ENCODE measurements at regions not wholly inside any gene's neighbourhood (a gene's known extent, or its start where the extent isn't known, plus 50 kb on each side); places are given as distances from the start of the nearest gene placed in this dataset.
"Not testable (repeated sequence)": the region's sequence is repeated elsewhere in the genome, so short reads cannot be mapped to it uniquely, and the experiment has no call there.

GRCh38 chr10:21363092-21363730, 162.3 kb downstream of the SKIDA1 start:
- DNase-seq (ENCODE audit: low spot score) = no peak
- TF ChIP-seq CTCF (IDR thresholded peaks at IDR 0.05; ENCODE audit: extremely low read depth, missing control alignments) = no peak

- DNase-seq (ENCODE audit: low spot score) = no peak
- TF ChIP-seq CTCF (IDR thresholded peaks at IDR 0.05; ENCODE audit: extremely low read depth, missing control alignments) = no peak
Measured at GRCh38 chr10:21359202-21359601, 166.3 kb downstream of the SKIDA1 start.

- no peak for TF ChIP-seq CTCF (IDR thresholded peaks at IDR 0.05; ENCODE audit: extremely low read depth, missing control alignments)
- no peak for DNase-seq (ENCODE audit: low spot score)
Measured at GRCh38 chr10:21355591-21356011, 169.9 kb downstream of the SKIDA1 start.

- no peak for DNase-seq (ENCODE audit: low spot score)
- no peak for TF ChIP-seq CTCF (IDR thresholded peaks at IDR 0.05; ENCODE audit: extremely low read depth, missing control alignments)
Measured at GRCh38 chr10:21352886-21353285, 172.6 kb downstream of the SKIDA1 start.

- not testable (repeated sequence) for DNase-seq (ENCODE audit: low spot score)
Measured at GRCh38 chr10:21351594-21351993, 173.9 kb downstream of the SKIDA1 start.

GRCh38 chr10:21349912-21350286, 175.6 kb downstream of the SKIDA1 start:
- no peak for DNase-seq (ENCODE audit: low spot score)
- no peak for TF ChIP-seq CTCF (IDR thresholded peaks at IDR 0.05; ENCODE audit: extremely low read depth, missing control alignments)

- no peak for TF ChIP-seq CTCF (IDR thresholded peaks at IDR 0.05; ENCODE audit: extremely low read depth, missing control alignments)
- DNase-seq (ENCODE audit: low spot score) = no peak
Measured at GRCh38 chr10:21347785-21348170, 177.7 kb downstream of the SKIDA1 start.

- TF ChIP-seq CTCF (IDR thresholded peaks at IDR 0.05; ENCODE audit: extremely low read depth, missing control alignments) = no peak
Measured at GRCh38 chr10:21347043-21347784, 178.3 kb downstream of the SKIDA1 start.

More at GRCh38 chr10:21347043-21347784, 178.3 kb downstream of the SKIDA1 start:
- DNase-seq (ENCODE audit: low spot score) = no peak

Measured in GM20000 (cell line).